A549 (cell line): ENCODE measurements at regions not wholly inside any gene's neighbourhood (a gene's known extent, or its start where the extent isn't known, plus 50 kb on each side); places are given as distances from the start of the nearest gene placed in this dataset.

Experiments used
- ATAC-seq, 2 experiments: fragments of 200-7000 bp in 1 of 2; fragments of >200 bp in 1 of 2; cut with Nextera tagmentation in 1 of 2; cut with Tn5 transposase in 1 of 2; 3 replicates each; pipeline versions ENCODE4 v1.8.0 to v1.9.1; 2018 to 2020; ENCODE audit warnings: mild to moderate bottlenecking in 1 of 2, moderate library complexity in 1 of 2
- CTCF ChIA-PET: fragments of 300-600 bp; sonication (Branson Sonifier 250); formaldehyde crosslinking; extraction: SDS; loops from one replicate; lab custom pipeline; 2021; ENCODE audit warnings: antibody characterized with exemption, inconsistent platforms; lab: Yijun Ruan, JAX
- POLR2A ChIA-PET: fragments of 350-600 bp; formaldehyde crosslinking; extraction: SDS; loops from one replicate; lab custom pipeline; 2021; ENCODE audit warnings: antibody characterized with exemption, inconsistent platforms; lab: Yijun Ruan, JAX
- DNase-seq, 2 experiments: peaks; one replicate each; pipeline versions ENCODE4 v3.0.0 to v3.0.0-alpha.2; 2011 to 2016; ENCODE audit warnings: low read depth in 1 of 2, low spot score in 1 of 2
- FAIRE-seq: peaks from 2 replicates; lab custom pipeline; 2011; peaks lifted over from hg19 to GRCh38; lab: Jason Lieb, UNC
- H3K27ac ChIP-seq, 2 experiments: fragments of >200 bp; sonication (Bioruptor Twin); formaldehyde crosslinking; 3 replicates each; pipeline ENCODE4 v1.5.1; 2016 to 2017
- H3K4me1 ChIP-seq: fragments of >200 bp; sonication (Bioruptor Twin); formaldehyde crosslinking; 3 replicates; pipeline ENCODE4 v1.6.1; 2016
- H3K4me2 ChIP-seq: fragments of >200 bp; sonication (Bioruptor Twin); formaldehyde crosslinking; 3 replicates; pipeline ENCODE4 v1.6.1; 2016
- H3K4me3 ChIP-seq: fragments of >200 bp; sonication (Bioruptor Twin); formaldehyde crosslinking; 3 replicates; pipeline ENCODE4 v1.5.1; 2016
- H3K9me3 ChIP-seq: fragments of >200 bp; sonication (Bioruptor Twin); formaldehyde crosslinking; 3 replicates; pipeline ENCODE4 v1.6.1; 2016
- BCL3 ChIP-seq: fragments of >200 bp; sonication (Bioruptor Twin); formaldehyde crosslinking; IDR thresholded peaks from 3 replicates; pipeline ENCODE4 v1.6.1; 2016
- BHLHE40 ChIP-seq: IDR thresholded peaks from 2 replicates; pipeline ENCODE4 v1.6.1; 2012; ENCODE audit warnings: low read depth, low read length, inconsistent platforms
- CBX2 ChIP-seq: fragments of 200-600 bp; sonication (generic); IDR thresholded peaks from 2 replicates; pipeline ENCODE4 v1.6.1; 2016; ENCODE audit warnings: low read depth, mild to moderate bottlenecking, borderline replicate concordance
- CEBPB ChIP-seq, 2 experiments: fragments of >200 bp in 1 of 2; sonication (Bioruptor Twin) in 1 of 2; formaldehyde crosslinking in 1 of 2; IDR thresholded peaks; 2 replicates each; pipeline ENCODE4 v1.6.1; 2012 to 2016
- CTCF ChIP-seq: fragments of >200 bp; sonication (Bioruptor Twin); formaldehyde crosslinking; IDR thresholded peaks from 3 replicates; pipeline ENCODE4 v1.5.1; 2016
- EHMT2 ChIP-seq: fragments of 200-600 bp; sonication (generic); IDR thresholded peaks from 2 replicates; pipeline ENCODE4 v1.6.1; 2016; ENCODE audit warnings: antibody characterized with exemption, low read depth, mild to moderate bottlenecking, moderate library complexity
- EP300 ChIP-seq, 2 experiments: fragments of >200 bp; sonication (Bioruptor Twin); formaldehyde crosslinking; IDR thresholded peaks; 2 replicates in 1 of 2; 3 replicates in 1 of 2; pipeline ENCODE4 v1.6.1; 2016 to 2017
- FOXS1 ChIP-seq: fragments of 250-450 bp; sonication (Bioruptor Pico); IDR thresholded peaks from 2 replicates; pipeline ENCODE4 v1.5.0; 2020; ENCODE audit warnings: mild to moderate bottlenecking, moderate library complexity
- HEYL ChIP-seq: fragments of 250-450 bp; sonication (Bioruptor Pico); IDR thresholded peaks from 2 replicates; pipeline ENCODE4 v1.8.0; 2021; ENCODE audit warnings: mild to moderate bottlenecking, moderate library complexity
- HOXA7 ChIP-seq: fragments of 250-450 bp; sonication (Bioruptor Pico); IDR thresholded peaks from 2 replicates; pipeline ENCODE4 v1.5.0; 2020; ENCODE audit warnings: mild to moderate bottlenecking, moderate library complexity
- JUNB ChIP-seq: fragments of >200 bp; sonication (Bioruptor Twin); formaldehyde crosslinking; IDR thresholded peaks from 2 replicates; pipeline ENCODE4 v1.6.1; 2016
- KDM5A ChIP-seq: fragments of 200-600 bp; sonication (generic); IDR thresholded peaks from 2 replicates; pipeline ENCODE4 v1.6.1; 2016; ENCODE audit warnings: antibody characterized with exemption, mild to moderate bottlenecking
- MAFK ChIP-seq: fragments of 450-650 bp; IDR thresholded peaks from 2 replicates; pipeline ENCODE4 v1.6.1; 2014; ENCODE audit not compliant: partially characterized antibody
- NFE2L2 ChIP-seq: fragments of 150-350 bp; conservative IDR thresholded peaks from 2 replicates; pipeline ENCODE4 v1.6.1; 2014; ENCODE audit warnings: low read length
- NR3C1 ChIP-seq: fragments of >200 bp; sonication (Bioruptor Twin); formaldehyde crosslinking; IDR thresholded peaks from 3 replicates; pipeline ENCODE4 v1.6.1; 2017
- PHF8 ChIP-seq: fragments of 200-600 bp; sonication (generic); IDR thresholded peaks from 2 replicates; pipeline ENCODE4 v1.6.1; 2016; ENCODE audit warnings: low read depth, mild to moderate bottlenecking, antibody characterized with exemption, moderate library complexity, borderline replicate concordance
- POLR2A ChIP-seq: IDR thresholded peaks from 2 replicates; pipeline ENCODE4 v1.6.1; 2012; ENCODE audit warnings: mild to moderate bottlenecking, low read length
- POLR2AphosphoS2 ChIP-seq: conservative IDR thresholded peaks from 2 replicates; pipeline ENCODE4 v1.6.1; 2012; ENCODE audit warnings: low read length, improper control_type of control experiment, inconsistent platforms
- RCOR1 ChIP-seq: fragments of 150-350 bp; IDR thresholded peaks from 2 replicates; pipeline ENCODE4 v1.6.1; 2014; ENCODE audit warnings: antibody characterized with exemption, low read length, low read depth
- RNF2 ChIP-seq: fragments of 200-600 bp; sonication (generic); IDR thresholded peaks from 2 replicates; pipeline ENCODE4 v1.6.1; 2016; ENCODE audit warnings: low read depth, mild to moderate bottlenecking, antibody characterized with exemption, moderate library complexity, borderline replicate concordance
- SREBF2 ChIP-seq: fragments of 450-650 bp; IDR thresholded peaks from 2 replicates; pipeline ENCODE4 v1.6.1; 2014; ENCODE audit warnings: mild to moderate bottlenecking, moderate library complexity
- TP53 ChIP-seq: fragments of 250-450 bp; sonication (Bioruptor Pico); IDR thresholded peaks from 2 replicates; pipeline ENCODE4 v1.5.0; 2021; ENCODE audit warnings: mild to moderate bottlenecking, moderate library complexity
- USF2 ChIP-seq: fragments of 450-650 bp; IDR thresholded peaks from 2 replicates; pipeline ENCODE4 v1.6.1; 2014; ENCODE audit warnings: antibody characterized with exemption
- ZNF302 ChIP-seq: fragments of 250-450 bp; sonication (Bioruptor Pico); IDR thresholded peaks from 2 replicates; pipeline ENCODE4 v1.9.0; 2021; ENCODE audit warnings: inconsistent platforms, mild to moderate bottlenecking, moderate library complexity
- ZSCAN20 ChIP-seq: fragments of 250-450 bp; sonication (Bioruptor Pico); IDR thresholded peaks from 2 replicates; pipeline ENCODE4 v1.8.0; 2022; ENCODE audit warnings: mild to moderate bottlenecking, moderate library complexity
- WGBS: methylation state at CpG from one replicate; pipeline ENCODE4 v1.1.6; 2017; ENCODE audit errors: missing lambda C conversion rate; 5-methylcytosine and 5-hydroxymethylcytosine counted together

GRCh38 chr2:212938144-212938793, 213.1 kb downstream of the IKZF2 start:
- FAIRE-seq, result no peak
- no peak for TF ChIP-seq EP300 (IDR thresholded peaks at IDR 0.05)
- TF ChIP-seq ZSCAN20 (CRISPR knock-in tag), result no peak
- TF ChIP-seq EHMT2, result no peak
- no peak for TF ChIP-seq MAFK
- TF ChIP-seq CTCF, result no peak
- TF ChIP-seq POLR2A, result no peak
- no peak for TF ChIP-seq BCL3
- TF ChIP-seq SREBF2, result no peak
- no peak for TF ChIP-seq KDM5A
- 54% methylated on average over 7 of the region's 7 CpGs for WGBS
- Histone ChIP-seq H3K4me2 (no peak overlapping the region), H3K4me1 (no peaks in the 10 kb centered on the region), H3K4me3 (no peak overlapping the region), H3K27ac (no peak overlapping the region), H3K9me3 (no peaks in the 10 kb centered on the region)
- ATAC-seq, result no peak
- POLR2A ChIA-PET, result no interaction called here
- CTCF ChIA-PET, result no interaction called here
- no peak for DNase-seq

DNA sequence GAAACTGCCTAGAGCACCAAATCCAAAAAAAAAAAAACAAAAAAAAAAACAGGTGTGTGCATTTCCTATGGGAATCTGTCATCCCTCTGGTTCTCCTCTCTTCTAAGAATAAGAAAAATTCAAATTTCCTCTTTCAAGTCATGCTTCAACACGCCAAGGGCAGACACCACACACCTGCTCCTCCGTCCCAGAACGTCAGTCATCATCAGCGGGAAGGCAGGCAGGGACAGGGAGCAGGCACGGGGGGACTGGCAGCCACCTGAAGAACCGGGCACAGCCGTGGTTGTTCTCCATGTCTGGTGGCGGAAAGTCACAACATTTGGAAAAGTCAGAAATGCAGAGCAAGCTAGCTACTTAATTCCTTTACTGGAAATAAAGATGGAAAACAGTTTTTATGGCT, 214.8 kb downstream of the IKZF2 start:
- TF ChIP-seq RCOR1 (no peak), PHF8 (no peak), POLR2A (no peak), ZNF302 (CRISPR knock-in tag) (no peak), TP53 (CRISPR knock-in tag) (no peak), RNF2 (no peak), BHLHE40 (no peak), HEYL (CRISPR knock-in tag) (no peak), EHMT2 (no peak), CEBPB (IDR thresholded peaks at IDR 0.05) (no peak), NR3C1 (no peak), BCL3 (no peak)
- H3K4me1 ChIP-seq, result no peaks in the 10 kb centered on the region
- no peak for DNase-seq
- H3K4me2 ChIP-seq, result no peak overlapping the region
- ChIA-PET CTCF (no interaction called here), POLR2A (interaction anchor here (0.6 kb wide), 1 partner anchor 30 kb away, joined by 3 read pairs; no protein-coding TSS in a partner anchor)
- no peak overlapping the region for H3K4me3 ChIP-seq
- FAIRE-seq, result no peak
- H3K27ac ChIP-seq, result no peak overlapping the region
- no peak for ATAC-seq
- H3K9me3 ChIP-seq, result no peaks in the 10 kb centered on the region
- WGBS, result 60% methylated on average over 8 of the region's 8 CpGs

DNA sequence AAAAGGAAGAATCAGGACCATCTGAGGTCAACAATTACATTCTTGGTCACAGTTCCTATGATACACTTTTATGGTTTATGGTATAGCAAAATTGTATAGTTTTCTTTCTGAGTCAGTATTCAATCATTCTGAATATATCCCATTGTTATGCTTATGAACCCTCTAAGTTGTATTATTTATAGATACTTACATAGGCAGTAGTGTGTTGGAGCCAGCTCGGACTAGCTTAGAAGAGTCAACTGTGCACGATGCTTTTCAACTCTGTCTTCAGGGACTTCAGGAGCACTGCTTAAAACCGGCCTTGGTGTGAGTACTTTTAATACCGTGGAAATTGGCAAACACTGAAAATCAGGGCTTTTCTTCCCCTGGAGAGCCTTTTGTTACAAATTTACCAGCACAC, 215.7 kb downstream of the IKZF2 start:
- no peak overlapping the region for H3K4me3 ChIP-seq
- WGBS, result 66% methylated on average over 4 of the region's 4 CpGs
- TF ChIP-seq EHMT2, result no peak
- TF ChIP-seq USF2, result no peak
- no peak for TF ChIP-seq NR3C1
- no peak for TF ChIP-seq FOXS1 (CRISPR knock-in tag)
- no peak for TF ChIP-seq POLR2AphosphoS2
- TF ChIP-seq POLR2A, result no peak
- TF ChIP-seq HOXA7 (CRISPR knock-in tag), result no peak
- TF ChIP-seq KDM5A, result no peak
- no peak for TF ChIP-seq NFE2L2
- TF ChIP-seq JUNB, result no peak
- no peak for TF ChIP-seq RCOR1
- no peak for TF ChIP-seq CBX2
- TF ChIP-seq CTCF, result no peak
- TF ChIP-seq, all 56 proteins: peak for 0
- ChIA-PET CTCF (no interaction called here), POLR2A (interaction anchor here (0.6 kb wide), 1 partner anchor 29 kb away, joined by 3 read pairs; no protein-coding TSS in a partner anchor)
- H3K27ac ChIP-seq, result no peak overlapping the region
- no peak overlapping the region for H3K4me2 ChIP-seq
- DNase-seq, result no peak
- no peaks in the 10 kb centered on the region for H3K9me3 ChIP-seq
- H3K4me1 ChIP-seq, result no peaks in the 10 kb centered on the region
- no peak for FAIRE-seq
- no peak for ATAC-seq
